HG03575 (cell line): ENCODE measurements at regions not wholly inside any gene's neighbourhood (a gene's known extent, or its start where the extent isn't known, plus 50 kb on each side); places are given as distances from the start of the nearest gene placed in this dataset.
"Not testable (repeated sequence)": the region's sequence is repeated elsewhere in the genome, so short reads cannot be mapped to it uniquely, and the experiment has no call there.

Experiments
- ATAC-seq: cut with Tn5 transposase; IDR thresholded peaks from one replicate; pipeline ENCODE4 v1.9.1; 2021; ENCODE audit not compliant: unreplicated experiment, insufficient number of reproducible peaks, low FRiP score; ENCODE audit errors: extremely low read depth

DNA sequence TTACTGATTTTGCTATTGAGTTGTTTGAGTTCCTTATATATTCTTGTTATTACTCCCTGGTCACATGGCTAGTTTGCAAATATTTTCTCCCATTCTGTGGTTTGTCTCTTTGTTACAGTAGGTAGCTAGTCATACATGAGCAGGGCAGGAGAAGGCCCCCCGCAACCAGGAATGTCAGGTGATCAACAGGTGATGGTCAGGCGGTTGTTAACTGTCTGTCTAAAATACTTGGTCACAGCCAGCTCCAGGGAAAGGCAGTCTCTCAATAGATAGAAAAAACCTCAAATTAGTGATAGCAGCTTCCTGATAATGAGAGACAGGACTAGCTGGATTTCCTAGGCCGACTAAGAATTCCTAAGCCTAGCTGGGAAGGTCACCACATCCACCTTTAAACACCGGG, 217.9 kb downstream of the RHOU start:
- ATAC-seq: no peak

DNA sequence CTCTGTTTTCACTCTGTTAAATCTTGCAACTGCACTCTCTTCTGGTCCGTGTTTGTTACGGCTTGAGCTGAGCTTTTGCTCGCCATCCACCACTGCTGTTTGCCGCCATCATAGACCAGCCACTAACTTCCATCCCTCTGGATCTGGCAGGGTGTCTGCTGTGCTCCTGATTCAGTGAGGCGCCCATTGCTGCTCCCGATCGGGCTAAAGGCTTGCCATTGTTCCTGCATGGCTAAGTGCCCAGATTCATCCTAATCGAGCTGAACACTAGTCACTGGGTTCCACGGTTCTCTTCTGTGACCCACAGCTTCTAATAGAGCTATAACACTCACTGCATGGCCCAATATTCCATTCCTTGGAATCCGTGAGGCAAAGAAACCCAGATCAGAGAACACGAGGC, 218.5 kb downstream of the RHOU start:
- not testable (repeated sequence) for ATAC-seq

DNA sequence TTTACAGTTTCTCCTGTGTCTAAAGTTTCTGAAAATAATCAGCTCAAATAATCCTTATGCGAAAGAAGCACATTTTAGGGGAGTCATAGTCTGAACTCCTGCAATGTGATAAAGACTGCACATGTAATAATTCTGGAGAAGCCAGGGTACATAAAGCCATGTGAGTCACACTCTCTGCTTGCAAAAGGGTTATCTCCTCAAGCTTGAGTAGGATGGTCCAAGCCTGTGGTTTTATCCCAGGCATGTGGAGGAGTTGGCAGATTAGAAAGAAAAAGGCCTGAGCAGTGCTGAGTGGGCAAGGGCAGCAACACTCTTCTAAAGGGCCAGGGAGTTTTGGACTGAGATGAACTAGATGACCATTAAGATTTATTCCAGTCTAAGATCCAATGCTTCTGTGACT, 220.4 kb downstream of the RHOU start:
- no peak for ATAC-seq

DNA sequence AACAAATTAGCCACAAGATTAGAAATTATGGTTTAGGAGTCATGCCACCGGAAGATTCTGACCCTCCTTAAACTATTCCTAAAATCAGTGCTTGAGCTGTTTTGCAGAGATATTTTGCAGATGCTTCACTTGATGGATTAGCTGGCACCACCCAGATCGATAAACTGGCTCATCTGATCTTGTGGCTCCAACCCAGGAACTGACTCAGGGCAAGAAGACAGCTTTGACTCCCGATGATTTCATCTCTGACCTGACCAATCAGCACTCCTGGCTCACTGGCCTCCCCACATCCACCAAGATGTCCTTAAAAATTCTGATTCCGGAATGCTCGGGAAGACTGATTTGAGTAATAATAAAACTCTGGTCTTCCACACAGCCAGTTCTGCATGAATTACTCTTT, 221.6 kb downstream of the RHOU start:
- ATAC-seq: no peak

- no peak for ATAC-seq
These were observed 222.3 kb downstream of the RHOU start for GRCh38 chr1:228957535-228957934.

DNA sequence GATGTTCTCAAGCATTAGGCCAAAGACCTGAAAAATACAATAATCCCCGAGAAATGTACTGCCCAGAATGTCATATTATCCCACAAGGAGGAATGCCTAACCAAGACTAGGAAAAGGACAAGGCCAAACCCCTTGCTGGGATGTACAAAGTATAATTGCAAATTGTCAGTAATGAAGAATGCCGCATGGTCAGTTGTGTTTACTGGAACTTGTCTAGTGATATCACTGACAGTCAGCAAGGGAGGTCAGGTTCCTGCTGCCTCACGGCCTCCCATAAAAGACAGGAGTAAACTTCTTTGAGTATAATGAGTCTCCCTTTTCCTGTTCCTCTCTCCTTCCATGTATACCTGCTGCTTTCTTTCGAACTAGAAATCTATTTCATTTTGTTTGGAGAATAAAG, 222.8 kb downstream of the RHOU start:
- ATAC-seq: no peak

GRCh38 chr1:228958741-228959140, 223.5 kb downstream of the RHOU start:
- no peak for ATAC-seq

GRCh38 chr1:228960705-228961104, 225.4 kb downstream of the RHOU start:
- no peak for ATAC-seq

GRCh38 chr1:228961511-228961910, 226.2 kb downstream of the RHOU start:
- no peak for ATAC-seq

DNA sequence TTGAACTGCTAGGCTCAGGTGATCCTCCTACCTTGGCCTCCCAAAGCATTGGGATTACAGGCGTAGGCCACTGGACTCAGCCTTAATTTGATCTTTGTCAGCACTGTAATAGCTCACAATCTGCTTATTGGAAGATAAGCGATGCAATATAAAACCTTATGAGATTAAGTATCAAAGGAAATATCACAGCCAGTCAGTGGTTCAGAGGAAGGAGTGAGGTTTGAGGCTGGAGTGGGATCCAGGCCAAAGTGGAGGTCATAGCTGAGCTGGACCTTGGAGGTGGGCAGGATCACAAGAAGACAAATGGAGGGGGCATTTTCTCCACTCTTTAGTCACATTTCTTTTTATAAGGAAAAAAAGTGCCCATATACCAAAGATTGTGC, 228.5 kb downstream of the RHOU start:
- no peak for ATAC-seq

GRCh38 chr1:228964178-228965089, 229.2 kb downstream of the RHOU start:
- no peak for ATAC-seq

GRCh38 chr1:228968891-228969606, 233.8 kb downstream of the RHOU start:
- ATAC-seq: no peak

- ATAC-seq: no peak
These were observed 234.9 kb downstream of the RHOU start for GRCh38 chr1:228969953-228970800.

GRCh38 chr1:228972576-228972975, 237.3 kb downstream of the RHOU start:
- ATAC-seq: no peak

DNA sequence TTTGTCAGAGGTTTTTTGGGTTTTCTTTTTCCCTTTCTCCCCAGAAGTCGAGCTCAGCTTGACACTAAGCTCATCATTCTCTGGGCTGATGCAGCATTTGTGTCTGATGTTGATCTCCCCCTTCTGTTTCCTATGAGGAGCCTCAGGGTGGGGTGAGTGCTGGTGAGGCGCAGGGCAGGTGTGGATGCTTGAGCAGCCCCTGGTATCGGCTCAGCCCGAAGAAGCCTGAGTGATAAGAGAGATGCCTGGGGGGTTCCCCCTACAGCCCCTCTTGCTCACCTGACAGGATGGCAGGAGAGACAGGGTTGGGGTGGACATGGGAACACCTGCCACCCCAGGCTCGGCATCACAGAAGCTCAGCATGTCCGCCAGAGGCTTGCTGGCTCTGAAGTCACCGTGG, 239.0 kb downstream of the RHOU start:
- no peak for ATAC-seq

- no peak for ATAC-seq
These were observed 240.1 kb downstream of the RHOU start for GRCh38 chr1:228975238-228975907.

DNA sequence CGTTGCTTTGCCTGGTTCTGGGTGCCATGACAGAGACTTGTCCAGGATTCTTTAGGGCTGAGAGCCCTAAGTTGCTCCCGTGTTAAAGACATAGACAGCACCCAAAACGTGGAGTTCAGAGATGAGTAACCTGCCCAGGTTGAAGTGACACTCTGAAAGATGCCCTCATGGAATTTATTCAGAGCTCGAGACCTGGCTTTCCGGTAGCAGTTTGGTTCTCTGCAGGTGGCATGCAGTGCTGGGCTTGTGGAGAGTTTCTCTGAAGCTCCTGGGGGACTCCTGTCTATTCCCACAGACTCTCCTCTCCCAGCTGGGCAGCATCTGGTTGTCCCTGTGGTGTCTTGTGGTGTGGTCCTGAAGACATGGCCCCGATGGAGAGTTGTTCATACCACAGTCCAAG, 241.0 kb downstream of the RHOU start:
- ATAC-seq: no peak

- no peak for ATAC-seq
These were observed 242.0 kb downstream of the RHOU start for GRCh38 chr1:228977307-228977706.

DNA sequence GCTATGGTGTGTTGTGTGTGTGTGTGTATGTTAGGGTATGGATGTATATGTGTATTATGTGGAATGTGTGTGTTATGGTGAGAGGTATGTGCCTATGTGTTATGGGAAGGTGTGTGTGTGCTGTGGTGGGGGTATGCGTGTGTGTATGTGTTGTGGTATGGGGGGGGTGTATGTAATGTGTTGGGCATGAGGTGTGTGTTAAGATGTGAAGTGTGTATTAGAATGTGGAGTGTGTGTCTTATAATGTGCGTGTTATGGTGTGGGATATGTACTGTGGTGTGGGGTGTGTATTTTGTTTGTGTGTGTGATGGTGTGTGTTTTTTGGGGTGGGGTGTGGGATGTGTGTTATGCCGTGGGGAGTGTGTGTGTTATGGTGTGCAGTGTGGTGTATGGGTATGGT, 242.5 kb downstream of the RHOU start:
- no peak for ATAC-seq
